Heart right ventricle (tissue), 16 donors: ENCODE measurements at regions not wholly inside any gene's neighbourhood (a gene's known extent, or its start where the extent isn't known, plus 50 kb on each side); places are given as distances from the start of the nearest gene placed in this dataset.

Experiments
- ATAC-seq, 8 donors: fragments of 200-7000 bp; cut with Tn5 transposase; one replicate each; pipeline ENCODE4 v1.9.1; 2020; ENCODE audit warnings: mild to moderate bottlenecking in 8 of 8, moderate library complexity in 8 of 8, moderate number of reproducible peaks in 1 of 8
- DNase-seq, 2 donors: peaks; one replicate each; pipeline ENCODE4 v3.0.0-alpha.2; 2020
- H3K27ac ChIP-seq, 10 donors: fragments of 200-600 bp; sonication (generic) in 2 of 10; one replicate each; pipeline versions ENCODE4 v1.5.0 to v1.8.0; 2020 to 2022; ENCODE audit warnings: mild to moderate bottlenecking in 3 of 10
- H3K27me3 ChIP-seq, 7 donors: fragments of 200-600 bp; one replicate each; pipeline ENCODE4 v1.8.0; 2021 to 2022; ENCODE audit warnings: mild to moderate bottlenecking in 2 of 7
- H3K36me3 ChIP-seq, 9 donors: fragments of 200-600 bp; sonication (generic) in 1 of 9; one replicate each; pipeline versions ENCODE4 v1.5.0 to v1.8.0; 2020 to 2022; ENCODE audit warnings: mild to moderate bottlenecking in 2 of 9
- H3K4me1 ChIP-seq, 9 donors: fragments of 200-600 bp; sonication (generic) in 1 of 9; one replicate each; pipeline versions ENCODE4 v1.5.0 to v1.8.0; 2020 to 2022; ENCODE audit warnings: mild to moderate bottlenecking in 4 of 9
- H3K4me3 ChIP-seq, 10 donors: fragments of 200-600 bp; sonication (generic) in 2 of 10; one replicate each; pipeline versions ENCODE4 v1.5.0 to v1.8.0; 2020 to 2022; ENCODE audit warnings: mild to moderate bottlenecking in 7 of 10, moderate library complexity in 2 of 10
- H3K9me3 ChIP-seq, 11 donors: fragments of 200-600 bp in 10 of 11; sonication (generic) in 2 of 11; one replicate each; pipeline versions ENCODE4 v1.5.0 to v1.8.0; 2013 to 2022; ENCODE audit warnings: mild to moderate bottlenecking in 2 of 11, control low read depth in 1 of 11, moderate library complexity in 1 of 11
- CTCF ChIP-seq, 9 donors: fragments of 200-600 bp; sonication (generic) in 2 of 9; IDR thresholded peaks; one replicate each; pipeline versions ENCODE4 v1.5.0 to v1.8.0; 2021 to 2022; ENCODE audit warnings: antibody characterized with exemption in 9 of 9, mild to moderate bottlenecking in 5 of 9, moderate library complexity in 1 of 9
- WGBS, 2 donors: extraction: QIAGEN DNeasy Blood & Tissue Kit; methylation state at CpG; one replicate each; pipeline ENCODE4 v1.1.7; 2013; ENCODE audit warnings: inconsistent platforms in 1 of 2; 5-methylcytosine and 5-hydroxymethylcytosine counted together
- intact Hi-C, 10 donors: fragments of 100-400 bp; cut with DNase I; formaldehyde crosslinking; loops; one replicate each; pipeline versions ENCODE4 v1.11.1 to v1.14.2; 2022
- donor health status: Arrhythmogenic right ventricular cardiomyopathy.
- donor health status: ischemic (EF 13 %, LVEDD 7.1; RV severe dilation, severe dysfunction).
- donor health status: healthy with polysubstance abuse.
- donor health status: DM: no; HTN: yes; CAD: no.
- donor health status: DM: no; HTN: no; CAD: no.
- donor health status: ischemic (EF 25% LVEDD 6.9; RV normal size, moderate dysfunction).
- donor health status: ischemic (EF 25% LVEDD 5.7; RV mildly dilated, moderate dysfunction).
- donor health status: healthy.
- donor health status: DM: yes; HTN: yes; CAD: no.
- donor health status: Ischemic cardiomyopathy.
- donor health status: ischemic (EF 35%, LVEDD 5.7; RV mildly dilated, moderate dysfunction).
- donor health status: nonischemic (EF 11% LVEDD 7.7; RV severe dilation, severe dysfunction).
- donor health status: DM: yes; HTN: yes; CAD: no.
- donor health status: PGD.
- donor health status: ischemic (EF 29% LVEDD 5.4; RV normal size, mild dysfunction).
- donor health status: nonischemic (EF 23%, LVEDD 6.1; RV moderate dilation, normal function).

- WGBS, 2 donors, result 37 to 65% methylated on average over 1 of the region's 1 CpG
- intact Hi-C loops, result no loop called here
These were observed 199.0 kb downstream of the HTR7 start for GRCh38 chr10:90658791-90659190.

GRCh38 chr10:90665905-90666662, 191.8 kb downstream of the HTR7 start:
- DNase-seq (no peak), ATAC-seq (no peak)
- Histone ChIP-seq H3K27ac (no peak overlapping the region), H3K9me3 (peaks cover 0 to 7% (median 0%) of the 10 kb centered on the region in 11 donors), H3K4me3 (no peak overlapping the region), H3K27me3 (no peaks in the 10 kb centered on the region), H3K4me1 (no peaks in the 10 kb centered on the region), H3K36me3 (no peaks in the 10 kb centered on the region)
- TF ChIP-seq CTCF (IDR thresholded peaks at IDR 0.05), result no peak
- WGBS, 2 donors, result 53 to 56% methylated on average over 8 of the region's 8 CpGs
- intact Hi-C loops, result no loop called here

More at GRCh38 chr10:90658791-90659190, 199.0 kb downstream of the HTR7 start:
- no peaks in the 10 kb centered on the region for H3K4me1 ChIP-seq
- DNase-seq, result no peak
- peak in 1 of 9 donors; percentile 7 for TF ChIP-seq CTCF (IDR thresholded peaks at IDR 0.05)
- H3K36me3 ChIP-seq, result no peaks in the 10 kb centered on the region
- no peak overlapping the region for H3K27ac ChIP-seq
- H3K27me3 ChIP-seq, result no peaks in the 10 kb centered on the region
- no peak overlapping the region for H3K4me3 ChIP-seq
- H3K9me3 ChIP-seq, result peaks cover 0 to 18% (median 0%) of the 10 kb centered on the region in 11 donors
- ATAC-seq, result no peak

GRCh38 chr10:90674461-90674860, 183.4 kb downstream of the HTR7 start:
- WGBS, 2 donors, result 37 to 43% methylated on average over 1 of the region's 1 CpG
- no peak for DNase-seq
- no peak for TF ChIP-seq CTCF (IDR thresholded peaks at IDR 0.05)
- no peaks in the 10 kb centered on the region for H3K4me1 ChIP-seq
- H3K4me3 ChIP-seq, result no peak overlapping the region
- no peaks in the 10 kb centered on the region for H3K36me3 ChIP-seq
- no peak overlapping the region for H3K27ac ChIP-seq
- intact Hi-C loops, result no loop called here
- no peaks in the 10 kb centered on the region for H3K27me3 ChIP-seq
- no peak for ATAC-seq
- no peaks in the 10 kb centered on the region for H3K9me3 ChIP-seq

- intact Hi-C loops, result no loop called here
- Histone ChIP-seq H3K4me1 (no peaks in the 10 kb centered on the region), H3K27ac (no peak overlapping the region), H3K36me3 (no peaks in the 10 kb centered on the region), H3K9me3 (no peaks in the 10 kb centered on the region), H3K27me3 (no peaks in the 10 kb centered on the region), H3K4me3 (no peak overlapping the region)
- WGBS, 2 donors, result 63% methylated on average over 5 of the region's 5 CpGs
- DNase-seq (no peak), ATAC-seq (no peak)
- TF ChIP-seq CTCF (IDR thresholded peaks at IDR 0.05), result no peak
These were observed 182.9 kb downstream of the HTR7 start for GRCh38 chr10:90674928-90675327.
